Cardiac fibroblast (primary cell): ENCODE measurements at regions not wholly inside any gene's neighbourhood (a gene's known extent, or its start where the extent isn't known, plus 50 kb on each side); places are given as distances from the start of the nearest gene placed in this dataset.

Experiments
- DNase-seq, 2 donors: peaks; one replicate each; pipeline versions ENCODE4 v3.0.0 to v3.0.0-alpha.2; 2010; ENCODE audit warnings: low read depth in 2 of 2
- H3K4me3 ChIP-seq, 2 donors: replicated peaks in 1 of 2; 1 replicate in 1 of 2; 2 replicates in 1 of 2; pipeline ENCODE4 v1.5.1; 2011; ENCODE audit warnings: low read depth in 2 of 2, low read length in 2 of 2, mild to moderate bottlenecking in 2 of 2, moderate library complexity in 1 of 2
- TF ChIP-seq, protein P1 (sequence below): IDR thresholded peaks from one replicate; pipeline ENCODE4 v1.5.1; 2011; ENCODE audit warnings: low read depth, mild to moderate bottlenecking, low read length, inconsistent platforms

- TF ChIP-seq, protein P1, sequence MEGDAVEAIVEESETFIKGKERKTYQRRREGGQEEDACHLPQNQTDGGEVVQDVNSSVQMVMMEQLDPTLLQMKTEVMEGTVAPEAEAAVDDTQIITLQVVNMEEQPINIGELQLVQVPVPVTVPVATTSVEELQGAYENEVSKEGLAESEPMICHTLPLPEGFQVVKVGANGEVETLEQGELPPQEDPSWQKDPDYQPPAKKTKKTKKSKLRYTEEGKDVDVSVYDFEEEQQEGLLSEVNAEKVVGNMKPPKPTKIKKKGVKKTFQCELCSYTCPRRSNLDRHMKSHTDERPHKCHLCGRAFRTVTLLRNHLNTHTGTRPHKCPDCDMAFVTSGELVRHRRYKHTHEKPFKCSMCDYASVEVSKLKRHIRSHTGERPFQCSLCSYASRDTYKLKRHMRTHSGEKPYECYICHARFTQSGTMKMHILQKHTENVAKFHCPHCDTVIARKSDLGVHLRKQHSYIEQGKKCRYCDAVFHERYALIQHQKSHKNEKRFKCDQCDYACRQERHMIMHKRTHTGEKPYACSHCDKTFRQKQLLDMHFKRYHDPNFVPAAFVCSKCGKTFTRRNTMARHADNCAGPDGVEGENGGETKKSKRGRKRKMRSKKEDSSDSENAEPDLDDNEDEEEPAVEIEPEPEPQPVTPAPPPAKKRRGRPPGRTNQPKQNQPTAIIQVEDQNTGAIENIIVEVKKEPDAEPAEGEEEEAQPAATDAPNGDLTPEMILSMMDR = no peak
- DNase-seq = no peak
Observed at GRCh38 chr20:1825938-1826445, 69.2 kb upstream of the SIRPA start.

GRCh38 chr20:1825507-1825906 is 69.7 kb upstream of the SIRPA start:
- peak; percentile 70 to 91 for DNase-seq
- no peak overlapping the region for H3K4me3 ChIP-seq
- TF ChIP-seq, protein P1 = no peak

More at GRCh38 chr20:1825938-1826445, 69.2 kb upstream of the SIRPA start:
- no peak overlapping the region for H3K4me3 ChIP-seq

GRCh38 chr20:1824834-1825233 is 70.4 kb upstream of the SIRPA start:
- TF ChIP-seq, protein P1 = no peak
- peak in 1 of 2 donors; percentile 50 for DNase-seq

DNA sequence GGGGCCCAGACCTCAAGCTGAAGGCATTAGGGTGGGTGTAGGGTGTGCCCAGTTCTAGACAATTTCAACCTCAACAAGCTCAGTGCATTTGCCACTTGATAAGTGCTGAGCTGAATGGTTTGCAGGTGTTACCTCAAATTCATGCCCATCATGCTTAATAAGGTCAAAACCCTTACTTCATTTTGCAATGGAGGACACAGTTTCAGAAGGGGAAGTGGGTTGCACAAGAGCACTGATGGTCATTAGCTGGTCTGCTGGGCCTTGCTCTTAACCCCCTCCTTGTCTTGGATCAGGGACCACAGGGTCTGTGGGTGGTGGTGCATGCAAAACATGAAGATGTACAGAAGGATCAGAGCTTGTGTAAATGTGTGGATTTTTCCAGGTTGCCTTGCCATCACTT is 71.0 kb upstream of the SIRPA start:
- no peak for DNase-seq
- TF ChIP-seq, protein P1 = no peak

More at GRCh38 chr20:1824834-1825233, 70.4 kb upstream of the SIRPA start:
- no peak overlapping the region for H3K4me3 ChIP-seq

GRCh38 chr20:1823450-1823844 is 71.8 kb upstream of the SIRPA start:
- no peak overlapping the region for H3K4me3 ChIP-seq
- TF ChIP-seq, protein P1 = no peak
- no peak for DNase-seq

More for the DNA sequence above, 71.0 kb upstream of the SIRPA start:
- H3K4me3 ChIP-seq = no peak overlapping the region

- TF ChIP-seq, protein P1 = peak; percentile 28
Observed at GRCh38 chr20:1822564-1823449, 72.4 kb upstream of the SIRPA start.

More at GRCh38 chr20:1822564-1823449, 72.4 kb upstream of the SIRPA start:
- peak; percentile 56 to 88 for DNase-seq
- no peak overlapping the region for H3K4me3 ChIP-seq
